ENCODE measurements at regions not wholly inside any gene's neighbourhood (a gene's known extent, or its start where the extent isn't known, plus 50 kb on each side); places are given as distances from the start of the nearest gene placed in this dataset.

- Histone ChIP-seq H3K36me3 (no peaks in the 10 kb centered on the region), H3K27me3 (no peaks in the 10 kb centered on the region), H3K4me1 (no peaks in the 10 kb centered on the region), H3K9me3 (no peaks in the 10 kb centered on the region), H3K4me3 (no peak overlapping the region), H3K27ac (no peak overlapping the region)
- intact Hi-C loops (cut with DNase I; ENCODE audit: low total_unique reads), result loop anchor here (10.0 kb wide), 1 partner anchor 1269 kb away; no protein-coding TSS in a partner anchor
- DNase-seq, result no peak
- TF ChIP-seq, protein P1, sequence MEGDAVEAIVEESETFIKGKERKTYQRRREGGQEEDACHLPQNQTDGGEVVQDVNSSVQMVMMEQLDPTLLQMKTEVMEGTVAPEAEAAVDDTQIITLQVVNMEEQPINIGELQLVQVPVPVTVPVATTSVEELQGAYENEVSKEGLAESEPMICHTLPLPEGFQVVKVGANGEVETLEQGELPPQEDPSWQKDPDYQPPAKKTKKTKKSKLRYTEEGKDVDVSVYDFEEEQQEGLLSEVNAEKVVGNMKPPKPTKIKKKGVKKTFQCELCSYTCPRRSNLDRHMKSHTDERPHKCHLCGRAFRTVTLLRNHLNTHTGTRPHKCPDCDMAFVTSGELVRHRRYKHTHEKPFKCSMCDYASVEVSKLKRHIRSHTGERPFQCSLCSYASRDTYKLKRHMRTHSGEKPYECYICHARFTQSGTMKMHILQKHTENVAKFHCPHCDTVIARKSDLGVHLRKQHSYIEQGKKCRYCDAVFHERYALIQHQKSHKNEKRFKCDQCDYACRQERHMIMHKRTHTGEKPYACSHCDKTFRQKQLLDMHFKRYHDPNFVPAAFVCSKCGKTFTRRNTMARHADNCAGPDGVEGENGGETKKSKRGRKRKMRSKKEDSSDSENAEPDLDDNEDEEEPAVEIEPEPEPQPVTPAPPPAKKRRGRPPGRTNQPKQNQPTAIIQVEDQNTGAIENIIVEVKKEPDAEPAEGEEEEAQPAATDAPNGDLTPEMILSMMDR (IDR thresholded peaks at IDR 0.05), result no peak
These were observed 135.4 kb downstream of the SYT10 start for GRCh38 chr12:33304176-33304575.

GRCh38 chr12:33296529-33296928 lies 143.1 kb downstream of the SYT10 start:
- intact Hi-C loops (cut with DNase I; ENCODE audit: low total_unique reads), result no loop called here
- no peaks in the 10 kb centered on the region for H3K27me3 ChIP-seq
- H3K36me3 ChIP-seq, result no peaks in the 10 kb centered on the region
- H3K4me1 ChIP-seq, result no peaks in the 10 kb centered on the region
- H3K4me3 ChIP-seq, result no peak overlapping the region
- no peaks in the 10 kb centered on the region for H3K9me3 ChIP-seq
- DNase-seq, result no peak
- no peak overlapping the region for H3K27ac ChIP-seq
- TF ChIP-seq, protein P1 (IDR thresholded peaks at IDR 0.05), result no peak

GRCh38 chr12:33290703-33291102 lies 148.9 kb downstream of the SYT10 start:
- Histone ChIP-seq H3K36me3 (no peaks in the 10 kb centered on the region), H3K9me3 (no peaks in the 10 kb centered on the region), H3K27ac (no peak overlapping the region), H3K27me3 (no peaks in the 10 kb centered on the region), H3K4me1 (no peaks in the 10 kb centered on the region), H3K4me3 (no peak overlapping the region)
- TF ChIP-seq, protein P1 (IDR thresholded peaks at IDR 0.05), result no peak
- no peak for DNase-seq
- intact Hi-C loops (cut with DNase I; ENCODE audit: low total_unique reads), result no loop called here

DNA sequence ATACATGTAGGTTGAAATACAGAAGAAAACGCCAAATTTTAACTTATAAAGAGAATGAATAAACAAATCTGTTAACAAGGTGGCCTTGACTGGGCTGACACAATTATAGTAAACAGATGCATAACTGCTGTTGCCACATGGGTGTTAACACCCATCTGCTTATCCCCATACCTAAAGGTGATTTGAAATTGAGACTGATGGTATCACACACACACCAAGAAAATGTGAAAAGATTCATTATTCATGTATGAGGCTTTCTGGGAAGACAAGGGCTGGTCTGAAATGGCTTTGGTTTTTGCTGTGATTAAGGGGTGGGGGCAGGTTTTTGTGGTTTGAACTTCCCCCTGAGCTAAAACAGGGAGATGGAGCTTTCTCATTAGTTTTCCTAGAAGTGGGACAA lies 156.6 kb downstream of the SYT10 start:
- TF ChIP-seq, protein P1 (IDR thresholded peaks at IDR 0.05), result no peak
- Histone ChIP-seq H3K4me3 (no peak overlapping the region), H3K27me3 (no peaks in the 10 kb centered on the region), H3K9me3 (no peaks in the 10 kb centered on the region), H3K4me1 (no peaks in the 10 kb centered on the region), H3K36me3 (no peaks in the 10 kb centered on the region), H3K27ac (no peak overlapping the region)
- intact Hi-C loops (cut with DNase I; ENCODE audit: low total_unique reads), result no loop called here
- DNase-seq, result no peak

- TF ChIP-seq, protein P1 (IDR thresholded peaks at IDR 0.05), result no peak
- no peak overlapping the region for H3K4me3 ChIP-seq
- intact Hi-C loops (cut with DNase I; ENCODE audit: low total_unique reads), result no loop called here
- H3K36me3 ChIP-seq, result no peaks in the 10 kb centered on the region
- no peaks in the 10 kb centered on the region for H3K4me1 ChIP-seq
- H3K9me3 ChIP-seq, result no peaks in the 10 kb centered on the region
- no peaks in the 10 kb centered on the region for H3K27me3 ChIP-seq
- DNase-seq, result no peak
- no peak overlapping the region for H3K27ac ChIP-seq
These were observed 162.2 kb downstream of the SYT10 start for GRCh38 chr12:33277376-33277775.

- intact Hi-C loops (cut with DNase I; ENCODE audit: low total_unique reads), result no loop called here
- H3K27ac ChIP-seq, result no peak overlapping the region
These were observed 172.0 kb downstream of the SYT10 start for GRCh38 chr12:33267641-33268040.

More at GRCh38 chr12:33267641-33268040, 172.0 kb downstream of the SYT10 start:
- Histone ChIP-seq H3K9me3 (no peaks in the 10 kb centered on the region), H3K36me3 (no peaks in the 10 kb centered on the region), H3K27me3 (no peaks in the 10 kb centered on the region), H3K4me3 (no peak overlapping the region), H3K4me1 (no peaks in the 10 kb centered on the region)
- DNase-seq, result no peak
- TF ChIP-seq, protein P1 (IDR thresholded peaks at IDR 0.05), result no peak
